MCF 10A (cell line): ENCODE measurements at regions not wholly inside any gene's neighbourhood (a gene's known extent, or its start where the extent isn't known, plus 50 kb on each side); places are given as distances from the start of the nearest gene placed in this dataset.

ENCODE experiments used
- BruUV-seq: library from RNA; stranded (reverse); fragments of 400-500 nt; replicated peaks from 2 replicates; lab custom pipeline; 2021; lab: Mats Ljungman, UMichigan
- CTCF ChIA-PET: fragments of 300-600 bp; sonication (Branson Sonifier 250); formaldehyde crosslinking; extraction: SDS; loops from one replicate; lab custom pipeline; 2021; ENCODE audit warnings: antibody characterized with exemption, inconsistent platforms; lab: Yijun Ruan, JAX
- POLR2A ChIA-PET: fragments of 300-600, 350-650 bp; sonication (Branson Sonifier 250); formaldehyde crosslinking; extraction: SDS; loops from one replicate; lab custom pipeline; 2020; ENCODE audit warnings: antibody characterized with exemption, inconsistent platforms; lab: Yijun Ruan, JAX
- DNase-seq: peaks from one replicate; pipeline ENCODE4 v3.0.0-alpha.2; 2018; ENCODE audit not compliant: unreplicated experiment
- H3K27ac Mint-ChIP-seq: one replicate; pipeline ENCODE4 v1.8.0; 2022; ENCODE audit warnings: mild to moderate bottlenecking, low read depth, mixed read lengths; ENCODE audit not compliant: unreplicated experiment
- H3K27me3 Mint-ChIP-seq: one replicate; pipeline ENCODE4 v1.8.0; 2022; ENCODE audit warnings: mixed read lengths; ENCODE audit not compliant: insufficient read depth, unreplicated experiment
- H3K36me3 Mint-ChIP-seq: one replicate; pipeline ENCODE4 v1.8.0; 2022; ENCODE audit warnings: mild to moderate bottlenecking, moderate library complexity, mixed read lengths; ENCODE audit not compliant: insufficient read depth, unreplicated experiment
- H3K4me1 Mint-ChIP-seq: one replicate; pipeline ENCODE4 v1.8.0; 2022; ENCODE audit warnings: mixed read lengths; ENCODE audit not compliant: insufficient read depth, unreplicated experiment
- H3K4me3 Mint-ChIP-seq: one replicate; pipeline ENCODE4 v1.8.0; 2022; ENCODE audit warnings: mild to moderate bottlenecking, moderate library complexity, mixed read lengths; ENCODE audit not compliant: unreplicated experiment
- H3K9me3 Mint-ChIP-seq: one replicate; pipeline ENCODE4 v1.8.0; 2022; ENCODE audit warnings: mixed read lengths; ENCODE audit not compliant: unreplicated experiment
- intact Hi-C: fragments of 100-400 bp; cut with micrococcal nuclease; formaldehyde crosslinking; loops from 2 replicates; pipeline ENCODE4 v1.14.1; 2022
- TF ChIP-seq, protein P1 (sequence below): fragments of 200-600 bp; IDR thresholded peaks from one replicate; pipeline ENCODE4 v1.8.0; 2022; ENCODE audit warnings: antibody characterized with exemption, mild to moderate bottlenecking; ENCODE audit not compliant: unreplicated experiment

DNA sequence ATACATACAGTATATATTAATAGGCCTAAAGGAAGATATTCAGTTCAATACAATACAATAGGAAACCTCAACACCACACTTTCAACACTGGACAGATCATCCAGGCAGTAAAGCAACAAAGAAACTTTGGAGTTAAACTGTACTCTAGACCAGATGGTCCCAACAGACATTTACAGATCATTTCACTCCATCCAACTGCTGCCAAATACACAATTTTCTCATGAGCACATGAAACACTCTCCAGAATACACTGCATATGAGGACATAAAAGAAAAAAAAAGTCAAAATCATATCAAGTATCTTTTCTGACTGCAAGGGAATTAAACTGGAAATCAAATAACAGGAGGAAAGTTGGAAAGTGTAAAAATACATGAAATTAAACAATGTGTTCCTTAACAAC lies 607.5 kb upstream of the BRINP3 start:
- POLR2A ChIA-PET: no interaction called here
- CTCF ChIA-PET: no interaction called here
- H3K9me3 Mint-ChIP-seq: peaks cover 8% of the 10 kb centered on the region
- DNase-seq: no peak
- H3K4me1 Mint-ChIP-seq: no peaks in the 10 kb centered on the region
- BruUV-seq: no TSS peak
- no peak overlapping the region for H3K4me3 Mint-ChIP-seq
- TF ChIP-seq, protein P1, sequence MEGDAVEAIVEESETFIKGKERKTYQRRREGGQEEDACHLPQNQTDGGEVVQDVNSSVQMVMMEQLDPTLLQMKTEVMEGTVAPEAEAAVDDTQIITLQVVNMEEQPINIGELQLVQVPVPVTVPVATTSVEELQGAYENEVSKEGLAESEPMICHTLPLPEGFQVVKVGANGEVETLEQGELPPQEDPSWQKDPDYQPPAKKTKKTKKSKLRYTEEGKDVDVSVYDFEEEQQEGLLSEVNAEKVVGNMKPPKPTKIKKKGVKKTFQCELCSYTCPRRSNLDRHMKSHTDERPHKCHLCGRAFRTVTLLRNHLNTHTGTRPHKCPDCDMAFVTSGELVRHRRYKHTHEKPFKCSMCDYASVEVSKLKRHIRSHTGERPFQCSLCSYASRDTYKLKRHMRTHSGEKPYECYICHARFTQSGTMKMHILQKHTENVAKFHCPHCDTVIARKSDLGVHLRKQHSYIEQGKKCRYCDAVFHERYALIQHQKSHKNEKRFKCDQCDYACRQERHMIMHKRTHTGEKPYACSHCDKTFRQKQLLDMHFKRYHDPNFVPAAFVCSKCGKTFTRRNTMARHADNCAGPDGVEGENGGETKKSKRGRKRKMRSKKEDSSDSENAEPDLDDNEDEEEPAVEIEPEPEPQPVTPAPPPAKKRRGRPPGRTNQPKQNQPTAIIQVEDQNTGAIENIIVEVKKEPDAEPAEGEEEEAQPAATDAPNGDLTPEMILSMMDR: no peak
- intact Hi-C loops: no loop called here
- no peaks in the 10 kb centered on the region for H3K36me3 Mint-ChIP-seq
- H3K27ac Mint-ChIP-seq: no peak overlapping the region
- H3K27me3 Mint-ChIP-seq: no peaks in the 10 kb centered on the region

DNA sequence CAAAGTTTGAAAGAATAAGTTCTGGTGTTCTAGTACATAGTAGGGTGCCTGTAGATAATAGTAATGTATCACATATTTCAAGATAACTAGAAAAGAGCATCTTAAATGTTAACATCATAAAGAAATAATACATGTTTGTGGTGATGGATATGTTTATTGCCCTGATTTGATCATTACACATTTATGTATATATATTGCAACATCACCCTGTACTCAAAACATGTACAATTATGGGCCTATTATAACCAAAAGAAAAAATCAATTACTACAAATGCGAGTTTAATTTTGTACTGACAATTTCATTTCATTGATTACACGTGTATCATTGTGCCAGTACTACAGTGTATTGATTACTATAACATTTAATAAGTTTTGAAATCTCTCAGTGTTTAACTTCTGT lies 609.2 kb upstream of the BRINP3 start:
- Mint-ChIP-seq H3K27me3 (no peaks in the 10 kb centered on the region), H3K36me3 (no peaks in the 10 kb centered on the region), H3K4me1 (no peaks in the 10 kb centered on the region), H3K27ac (no peak overlapping the region), H3K4me3 (no peak overlapping the region), H3K9me3 (peaks cover 8% of the 10 kb centered on the region)
- TF ChIP-seq, protein P1: no peak
- BruUV-seq: no TSS peak
- ChIA-PET CTCF (no interaction called here), POLR2A (interaction anchor here (0.5 kb wide), 1 partner anchor 678 kb away, joined by 3 read pairs; no protein-coding TSS in a partner anchor)
- intact Hi-C loops: no loop called here
- no peak for DNase-seq

DNA sequence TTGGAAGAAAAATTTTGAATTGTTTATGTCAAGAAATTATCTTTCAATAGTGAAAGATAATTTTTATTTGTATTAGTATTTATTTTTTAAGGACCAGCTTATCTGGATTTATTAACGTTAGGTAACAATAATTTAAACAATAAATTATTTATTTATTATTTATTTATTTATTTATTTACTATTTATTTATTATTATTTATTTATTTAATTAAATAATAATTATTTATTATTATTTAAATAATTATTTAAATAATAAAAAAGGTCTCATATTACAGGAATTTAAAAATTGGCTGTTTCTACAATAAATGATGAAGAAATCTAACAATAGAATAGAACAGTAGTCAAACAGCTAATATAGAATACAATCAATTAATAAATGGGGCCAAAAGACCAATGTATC lies 618.7 kb upstream of the BRINP3 start:
- intact Hi-C loops: no loop called here
- Mint-ChIP-seq H3K36me3 (no peaks in the 10 kb centered on the region), H3K27ac (no peak overlapping the region), H3K9me3 (no peaks in the 10 kb centered on the region), H3K27me3 (no peaks in the 10 kb centered on the region), H3K4me1 (no peaks in the 10 kb centered on the region), H3K4me3 (no peak overlapping the region)
- no TSS peak for BruUV-seq
- TF ChIP-seq, protein P1: no peak
- DNase-seq: no peak
- POLR2A ChIA-PET: interaction anchor here (0.6 kb wide), 1 partner anchor 414 kb away, joined by 3 read pairs; no protein-coding TSS in a partner anchor
- CTCF ChIA-PET: interaction anchor here (0.6 kb wide), 1 partner anchor 197 kb away, joined by 3 read pairs; no protein-coding TSS in a partner anchor

DNA sequence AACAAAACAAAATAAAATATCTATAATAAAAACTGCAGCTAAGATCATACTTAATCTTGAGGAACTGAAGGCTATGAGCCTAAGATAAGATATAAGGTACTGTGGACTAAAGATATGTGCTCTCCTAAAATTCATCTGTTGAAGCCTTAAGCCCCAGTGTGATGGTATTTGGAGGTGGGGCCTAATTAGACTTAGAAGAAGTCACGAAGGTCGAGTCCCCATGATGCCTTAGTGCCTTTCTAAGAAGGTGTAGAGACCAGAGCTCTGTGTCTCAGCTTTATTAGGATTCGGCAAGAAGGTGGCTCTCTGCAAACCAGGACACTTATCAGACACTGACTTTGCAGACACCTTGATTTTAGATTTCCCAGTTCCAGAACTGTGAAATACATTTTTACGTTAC lies 622.0 kb upstream of the BRINP3 start:
- Mint-ChIP-seq H3K27ac (no peak overlapping the region), H3K27me3 (no peaks in the 10 kb centered on the region), H3K4me1 (no peaks in the 10 kb centered on the region), H3K9me3 (no peaks in the 10 kb centered on the region), H3K36me3 (no peaks in the 10 kb centered on the region), H3K4me3 (no peak overlapping the region)
- no TSS peak for BruUV-seq
- TF ChIP-seq, protein P1: no peak
- CTCF ChIA-PET: interaction anchor here (0.6 kb wide), 1 partner anchor 257 kb away, joined by 4 read pairs; no protein-coding TSS in a partner anchor
- POLR2A ChIA-PET: no interaction called here
- intact Hi-C loops: no loop called here
- DNase-seq: no peak
